ENCODE measurements at regions not wholly inside any gene's neighbourhood (a gene's known extent, or its start where the extent isn't known, plus 50 kb on each side); places are given as distances from the start of the nearest gene placed in this dataset.

GRCh38 chr5:61257421-61257820 is 74.6 kb upstream of the ZSWIM6 start:
- intact Hi-C loops (cut with micrococcal nuclease), result no loop called here

More at GRCh38 chr5:61257421-61257820, 74.6 kb upstream of the ZSWIM6 start:
- CTCF ChIA-PET, result no interaction called here
- Histone ChIP-seq H4K20me1 (ENCODE audit: insufficient read depth) (no peaks in the 10 kb centered on the region), H3K4me2 (ENCODE audit: low read length) (no peak overlapping the region), H3K9me3 (ENCODE audit: control insufficient read depth in 1 of 2, insufficient read depth in 1 of 2, low read depth in 1 of 2, low read length in 2 of 2) (no peaks in the 10 kb centered on the region), H3K9me2 (ENCODE audit: insufficient read depth) (no peaks in the 10 kb centered on the region), H2AFZ (ENCODE audit: low read depth, low read length, poor library complexity, severe bottlenecking) (no peak overlapping the region), H3K9ac (ENCODE audit: low read length) (no peak overlapping the region), H3K27ac (ENCODE audit: low read depth, low read length) (no peak overlapping the region), H3K79me2 (ENCODE audit: insufficient read depth, low read length) (no peaks in the 10 kb centered on the region), H3K4me1 (ENCODE audit: control insufficient read depth in 1 of 2, insufficient read depth in 2 of 2, low read length in 2 of 2) (no peaks in the 10 kb centered on the region), H3K27me3 (ENCODE audit: insufficient read depth, low read length) (no peaks in the 10 kb centered on the region), H3K36me3 (ENCODE audit: control insufficient read depth in 1 of 2, insufficient read depth in 2 of 2, low read length in 2 of 2) (no peaks in the 10 kb centered on the region), H3K4me3 (replicated peaks in 1 of 2; ENCODE audit: low read depth in 1 of 2, low read length in 2 of 2) (no peak overlapping the region)
- TF ChIP-seq CTCF (IDR thresholded peaks at IDR 0.05 in 2 of 3, conservative IDR thresholded peaks at IDR 0.05 in 1 of 3; ENCODE audit: borderline replicate concordance in 1 of 3, insufficient read depth in 1 of 3, low read depth in 2 of 3, low read length in 2 of 3) (no peak), EZH2phosphoT487 (IDR thresholded peaks at IDR 0.05; ENCODE audit: borderline replicate concordance) (no peak), ZBTB33 (IDR thresholded peaks at IDR 0.05; ENCODE audit: extremely low read depth, insufficient replicate concordance, low read length) (no peak), MAX (IDR thresholded peaks at IDR 0.05) (no peak)
- ATAC-seq (no peak), DNase-seq (ENCODE audit: low read depth, low spot score) (no peak)
- POLR2A ChIA-PET, result no interaction called here
- no TSS peak for BruUV-seq (replicated peaks)
- RAD21 ChIA-PET (ENCODE audit: low non-redundant PET in 1 of 2, low total read pairs in 2 of 2, uncharacterized antibody in 2 of 2, unreplicated experiment in 2 of 2), result no interaction called here

Measured in HCT116 (cell line).